A549 (cell line): ENCODE measurements at regions not wholly inside any gene's neighbourhood (a gene's known extent, or its start where the extent isn't known, plus 50 kb on each side); places are given as distances from the start of the nearest gene placed in this dataset.
A peak's percentile ranks its signal among the peaks of the same experiment; 100 is the strongest.

Experiments
- ATAC-seq, 2 experiments: fragments of 200-7000 bp in 1 of 2; fragments of >200 bp in 1 of 2; cut with Nextera tagmentation in 1 of 2; cut with Tn5 transposase in 1 of 2; 3 replicates each; pipeline versions ENCODE4 v1.8.0 to v1.9.1; 2018 to 2020; ENCODE audit warnings: mild to moderate bottlenecking in 1 of 2, moderate library complexity in 1 of 2
- CTCF ChIA-PET: fragments of 300-600 bp; sonication (Branson Sonifier 250); formaldehyde crosslinking; extraction: SDS; loops from one replicate; lab custom pipeline; 2021; ENCODE audit warnings: antibody characterized with exemption, inconsistent platforms; lab: Yijun Ruan, JAX
- POLR2A ChIA-PET: fragments of 350-600 bp; formaldehyde crosslinking; extraction: SDS; loops from one replicate; lab custom pipeline; 2021; ENCODE audit warnings: antibody characterized with exemption, inconsistent platforms; lab: Yijun Ruan, JAX
- DNase-seq, 2 experiments: peaks; one replicate each; pipeline versions ENCODE4 v3.0.0 to v3.0.0-alpha.2; 2011 to 2016; ENCODE audit warnings: low read depth in 1 of 2, low spot score in 1 of 2
- FAIRE-seq: peaks from 2 replicates; lab custom pipeline; 2011; peaks lifted over from hg19 to GRCh38; lab: Jason Lieb, UNC
- H3K27ac ChIP-seq, 2 experiments: fragments of >200 bp; sonication (Bioruptor Twin); formaldehyde crosslinking; 3 replicates each; pipeline ENCODE4 v1.5.1; 2016 to 2017
- H3K4me1 ChIP-seq: fragments of >200 bp; sonication (Bioruptor Twin); formaldehyde crosslinking; 3 replicates; pipeline ENCODE4 v1.6.1; 2016
- H3K4me2 ChIP-seq: fragments of >200 bp; sonication (Bioruptor Twin); formaldehyde crosslinking; 3 replicates; pipeline ENCODE4 v1.6.1; 2016
- H3K4me3 ChIP-seq: fragments of >200 bp; sonication (Bioruptor Twin); formaldehyde crosslinking; 3 replicates; pipeline ENCODE4 v1.5.1; 2016
- H3K9me3 ChIP-seq: fragments of >200 bp; sonication (Bioruptor Twin); formaldehyde crosslinking; 3 replicates; pipeline ENCODE4 v1.6.1; 2016
- ATOH8 ChIP-seq: fragments of 250-450 bp; sonication (Bioruptor Pico); IDR thresholded peaks from 2 replicates; pipeline ENCODE4 v1.5.0; 2020; ENCODE audit warnings: low read depth, mild to moderate bottlenecking, moderate library complexity
- BHLHE40 ChIP-seq: IDR thresholded peaks from 2 replicates; pipeline ENCODE4 v1.6.1; 2012; ENCODE audit warnings: low read depth, low read length, inconsistent platforms
- CBX8 ChIP-seq: fragments of 200-600 bp; sonication (generic); IDR thresholded peaks from 2 replicates; pipeline ENCODE4 v1.6.1; 2016
- CHD2 ChIP-seq: fragments of 150-350 bp; IDR thresholded peaks from 2 replicates; pipeline ENCODE4 v1.6.1; 2014; ENCODE audit warnings: low read length; ENCODE audit not compliant: partially characterized antibody
- EHF ChIP-seq: fragments of 250-450 bp; sonication (Bioruptor Pico); IDR thresholded peaks from 2 replicates; pipeline ENCODE4 v1.5.0; 2020; ENCODE audit warnings: mild to moderate bottlenecking
- EHMT2 ChIP-seq: fragments of 200-600 bp; sonication (generic); IDR thresholded peaks from 2 replicates; pipeline ENCODE4 v1.6.1; 2016; ENCODE audit warnings: antibody characterized with exemption, low read depth, mild to moderate bottlenecking, moderate library complexity
- EP300 ChIP-seq, 2 experiments: fragments of >200 bp; sonication (Bioruptor Twin); formaldehyde crosslinking; IDR thresholded peaks; 2 replicates in 1 of 2; 3 replicates in 1 of 2; pipeline ENCODE4 v1.6.1; 2016 to 2017
- ESRRA ChIP-seq: fragments of 150-350 bp; IDR thresholded peaks from 2 replicates; pipeline ENCODE4 v1.6.1; 2014; ENCODE audit warnings: mild to moderate bottlenecking, low read length, borderline replicate concordance
- FOSB ChIP-seq: fragments of 250-450 bp; sonication (Bioruptor Pico); IDR thresholded peaks from 2 replicates; pipeline ENCODE4 v1.5.0; 2020; ENCODE audit warnings: mild to moderate bottlenecking, moderate library complexity
- FOSL2 ChIP-seq, 2 experiments: fragments of 450-650 bp in 1 of 2; fragments of >200 bp in 1 of 2; sonication (Bioruptor Twin) in 1 of 2; formaldehyde crosslinking; IDR thresholded peaks; 2 replicates each; pipeline versions ENCODE4 v1.5.0 to v1.6.1; 2016 to 2020; ENCODE audit warnings: mild to moderate bottlenecking in 1 of 2, moderate library complexity in 1 of 2
- FOXS1 ChIP-seq: fragments of 250-450 bp; sonication (Bioruptor Pico); IDR thresholded peaks from 2 replicates; pipeline ENCODE4 v1.5.0; 2020; ENCODE audit warnings: mild to moderate bottlenecking, moderate library complexity
- HDAC2 ChIP-seq: fragments of 200-600 bp; sonication (generic); IDR thresholded peaks from 2 replicates; pipeline ENCODE4 v1.6.1; 2016
- HEYL ChIP-seq: fragments of 250-450 bp; sonication (Bioruptor Pico); IDR thresholded peaks from 2 replicates; pipeline ENCODE4 v1.8.0; 2021; ENCODE audit warnings: mild to moderate bottlenecking, moderate library complexity
- JUN ChIP-seq, 2 experiments: fragments of >200 bp; sonication (Bioruptor Twin); formaldehyde crosslinking; IDR thresholded peaks; 2 replicates in 1 of 2; 3 replicates in 1 of 2; pipeline ENCODE4 v1.6.1; 2016 to 2017
- JUNB ChIP-seq: fragments of >200 bp; sonication (Bioruptor Twin); formaldehyde crosslinking; IDR thresholded peaks from 2 replicates; pipeline ENCODE4 v1.6.1; 2016
- MAFK ChIP-seq: fragments of 450-650 bp; IDR thresholded peaks from 2 replicates; pipeline ENCODE4 v1.6.1; 2014; ENCODE audit not compliant: partially characterized antibody
- MAZ ChIP-seq: fragments of 150-350 bp; IDR thresholded peaks from 2 replicates; pipeline ENCODE4 v1.6.1; 2014; ENCODE audit warnings: antibody characterized with exemption, low read depth, low read length, borderline replicate concordance
- NPAS2 ChIP-seq: fragments of 250-450 bp; sonication (Bioruptor Pico); IDR thresholded peaks from 2 replicates; pipeline ENCODE4 v1.8.0; 2022; ENCODE audit warnings: mild to moderate bottlenecking, moderate library complexity, borderline replicate concordance
- NR3C1 ChIP-seq: fragments of >200 bp; sonication (Bioruptor Twin); formaldehyde crosslinking; IDR thresholded peaks from 3 replicates; pipeline ENCODE4 v1.6.1; 2017
- PHF8 ChIP-seq: fragments of 200-600 bp; sonication (generic); IDR thresholded peaks from 2 replicates; pipeline ENCODE4 v1.6.1; 2016; ENCODE audit warnings: low read depth, mild to moderate bottlenecking, antibody characterized with exemption, moderate library complexity, borderline replicate concordance
- POLR2AphosphoS2 ChIP-seq: conservative IDR thresholded peaks from 2 replicates; pipeline ENCODE4 v1.6.1; 2012; ENCODE audit warnings: low read length, improper control_type of control experiment, inconsistent platforms
- RAD21 ChIP-seq, 2 experiments: fragments of >200 bp in 1 of 2; sonication (Bioruptor Twin) in 1 of 2; formaldehyde crosslinking in 1 of 2; IDR thresholded peaks in 1 of 2; conservative IDR thresholded peaks in 1 of 2; 2 replicates in 1 of 2; 3 replicates in 1 of 2; pipeline ENCODE4 v1.6.1; 2012 to 2018; ENCODE audit warnings: inconsistent platforms in 1 of 2
- RARB ChIP-seq: fragments of 250-450 bp; sonication (Bioruptor Pico); IDR thresholded peaks from 2 replicates; pipeline ENCODE4 v1.8.0; 2021; ENCODE audit warnings: mild to moderate bottlenecking, moderate library complexity
- RNF2 ChIP-seq: fragments of 200-600 bp; sonication (generic); IDR thresholded peaks from 2 replicates; pipeline ENCODE4 v1.6.1; 2016; ENCODE audit warnings: low read depth, mild to moderate bottlenecking, antibody characterized with exemption, moderate library complexity, borderline replicate concordance
- SMC3 ChIP-seq: fragments of >200 bp; sonication (Bioruptor Twin); formaldehyde crosslinking; IDR thresholded peaks from 3 replicates; pipeline ENCODE4 v1.6.1; 2018; ENCODE audit warnings: inconsistent platforms
- SREBF2 ChIP-seq: fragments of 450-650 bp; IDR thresholded peaks from 2 replicates; pipeline ENCODE4 v1.6.1; 2014; ENCODE audit warnings: mild to moderate bottlenecking, moderate library complexity
- TP53 ChIP-seq: fragments of 250-450 bp; sonication (Bioruptor Pico); IDR thresholded peaks from 2 replicates; pipeline ENCODE4 v1.5.0; 2021; ENCODE audit warnings: mild to moderate bottlenecking, moderate library complexity
- ZC3H11A ChIP-seq: fragments of 450-650 bp; IDR thresholded peaks from 2 replicates; pipeline ENCODE4 v1.6.1; 2014; ENCODE audit warnings: antibody characterized with exemption, mild to moderate bottlenecking
- WGBS: methylation state at CpG from one replicate; pipeline ENCODE4 v1.1.6; 2017; ENCODE audit errors: missing lambda C conversion rate; 5-methylcytosine and 5-hydroxymethylcytosine counted together
- TF ChIP-seq, protein P1 (sequence below): fragments of >200 bp; sonication (Bioruptor Twin); formaldehyde crosslinking; IDR thresholded peaks from 2 replicates; pipeline ENCODE4 v1.6.1; 2016
- TF ChIP-seq, protein P2 (sequence below): IDR thresholded peaks from 2 replicates; pipeline ENCODE4 v1.6.1; 2012; ENCODE audit warnings: low read depth, borderline replicate concordance
- TF ChIP-seq, protein P3 (sequence below): fragments of 250-450 bp; sonication (Bioruptor Pico); IDR thresholded peaks from 2 replicates; pipeline ENCODE4 v1.5.0; 2021; ENCODE audit warnings: mild to moderate bottlenecking, moderate library complexity, borderline replicate concordance
- TF ChIP-seq, protein P4 (sequence below): IDR thresholded peaks from 2 replicates; pipeline ENCODE4 v1.6.1; 2012

GRCh38 chr7:46527360-46527759 is 606.3 kb upstream of the IGFBP3 start:
- POLR2A ChIA-PET: no interaction called here
- no peak for FAIRE-seq
- CTCF ChIA-PET: no interaction called here
- ATAC-seq: no peak
- Histone ChIP-seq H3K4me2 (no peak overlapping the region), H3K4me3 (no peak overlapping the region), H3K9me3 (peaks cover 11% of the 10 kb centered on the region; the same call in 2 of the 3 replicates), H3K4me1 (peaks cover 4% of the 10 kb centered on the region; the same call in 1 of the 3 replicates), H3K27ac (no peak overlapping the region)
- DNase-seq: no peak
- TF ChIP-seq HDAC2 (no peak), NR3C1 (no peak), SMC3 (no peak), RAD21 (conservative IDR thresholded peaks at IDR 0.05 in 1 of 2, IDR thresholded peaks at IDR 0.05 in 1 of 2) (no peak), NPAS2 (CRISPR knock-in tag) (no peak), JUN (IDR thresholded peaks at IDR 0.05) (no peak), MAFK (no peak), EP300 (IDR thresholded peaks at IDR 0.05) (no peak), MAZ (no peak), SREBF2 (no peak), EHMT2 (no peak), BHLHE40 (no peak), HEYL (CRISPR knock-in tag) (no peak)
- TF ChIP-seq, protein P1, sequence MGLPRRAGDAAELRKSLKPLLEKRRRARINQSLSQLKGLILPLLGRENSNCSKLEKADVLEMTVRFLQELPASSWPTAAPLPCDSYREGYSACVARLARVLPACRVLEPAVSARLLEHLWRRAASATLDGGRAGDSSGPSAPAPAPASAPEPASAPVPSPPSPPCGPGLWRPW: no peak
- TF ChIP-seq, protein P2, sequence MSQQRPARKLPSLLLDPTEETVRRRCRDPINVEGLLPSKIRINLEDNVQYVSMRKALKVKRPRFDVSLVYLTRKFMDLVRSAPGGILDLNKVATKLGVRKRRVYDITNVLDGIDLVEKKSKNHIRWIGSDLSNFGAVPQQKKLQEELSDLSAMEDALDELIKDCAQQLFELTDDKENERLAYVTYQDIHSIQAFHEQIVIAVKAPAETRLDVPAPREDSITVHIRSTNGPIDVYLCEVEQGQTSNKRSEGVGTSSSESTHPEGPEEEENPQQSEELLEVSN: no peak
- TF ChIP-seq, protein P3, sequence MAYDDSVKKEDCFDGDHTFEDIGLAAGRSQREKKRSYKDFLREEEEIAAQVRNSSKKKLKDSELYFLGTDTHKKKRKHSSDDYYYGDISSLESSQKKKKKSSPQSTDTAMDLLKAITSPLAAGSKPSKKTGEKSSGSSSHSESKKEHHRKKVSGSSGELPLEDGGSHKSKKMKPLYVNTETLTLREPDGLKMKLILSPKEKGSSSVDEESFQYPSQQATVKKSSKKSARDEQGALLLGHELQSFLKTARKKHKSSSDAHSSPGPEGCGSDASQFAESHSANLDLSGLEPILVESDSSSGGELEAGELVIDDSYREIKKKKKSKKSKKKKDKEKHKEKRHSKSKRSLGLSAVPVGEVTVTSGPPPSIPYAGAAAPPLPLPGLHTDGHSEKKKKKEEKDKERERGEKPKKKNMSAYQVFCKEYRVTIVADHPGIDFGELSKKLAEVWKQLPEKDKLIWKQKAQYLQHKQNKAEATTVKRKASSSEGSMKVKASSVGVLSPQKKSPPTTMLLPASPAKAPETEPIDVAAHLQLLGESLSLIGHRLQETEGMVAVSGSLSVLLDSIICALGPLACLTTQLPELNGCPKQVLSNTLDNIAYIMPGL: no peak

- no peak overlapping the region for H3K4me3 ChIP-seq
- ChIA-PET CTCF (interaction anchor here (0.6 to 1.0 kb wide), 2 partner anchors 8 to 28 kb away, joined by 3 read pairs; no protein-coding TSS in a partner anchor), POLR2A (no interaction called here)
- no peak overlapping the region for H3K4me2 ChIP-seq
- peak in 1 of 2 experiments; percentile 29 for DNase-seq
- H3K9me3 ChIP-seq: peaks cover 6% of the 10 kb centered on the region; the same call in 1 of the 3 replicates
- 64% methylated on average over 5 of the region's 5 CpGs for WGBS
- H3K27ac ChIP-seq: no peak overlapping the region
- TF ChIP-seq ESRRA: no peak
- TF ChIP-seq RARB (CRISPR knock-in tag): no peak
- no peak for TF ChIP-seq PHF8
- TF ChIP-seq NR3C1: no peak
- no peak for TF ChIP-seq SMC3
- TF ChIP-seq, protein P4, sequence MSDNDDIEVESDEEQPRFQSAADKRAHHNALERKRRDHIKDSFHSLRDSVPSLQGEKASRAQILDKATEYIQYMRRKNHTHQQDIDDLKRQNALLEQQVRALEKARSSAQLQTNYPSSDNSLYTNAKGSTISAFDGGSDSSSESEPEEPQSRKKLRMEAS: no peak
- no peak for TF ChIP-seq EP300 (IDR thresholded peaks at IDR 0.05)
- TF ChIP-seq CHD2: no peak
- TF ChIP-seq JUNB: no peak
- no peak for TF ChIP-seq FOSB (CRISPR knock-in tag)
- no peak for TF ChIP-seq NPAS2 (CRISPR knock-in tag)
- no peak for TF ChIP-seq ATOH8 (CRISPR knock-in tag)
- no peak for TF ChIP-seq TP53
- TF ChIP-seq RNF2: no peak
- no peak for TF ChIP-seq CBX8
- no peak for TF ChIP-seq EHF (CRISPR knock-in tag)
- no peak for TF ChIP-seq FOXS1
- no peak for TF ChIP-seq FOSL2 (IDR thresholded peaks at IDR 0.05)
- TF ChIP-seq FOSL2 (CRISPR knock-in tag; IDR thresholded peaks at IDR 0.05): no peak
- TF ChIP-seq POLR2AphosphoS2: no peak
- TF ChIP-seq ZC3H11A: no peak
- ATAC-seq: no peak
- no peak for FAIRE-seq
- H3K4me1 ChIP-seq: peaks cover 4% of the 10 kb centered on the region; the same call in 1 of the 3 replicates
Measured at GRCh38 chr7:46525876-46526275, 604.8 kb upstream of the IGFBP3 start.
